ENCODE measurements at regions not wholly inside any gene's neighbourhood (a gene's known extent, or its start where the extent isn't known, plus 50 kb on each side); places are given as distances from the start of the nearest gene placed in this dataset.
A peak's percentile ranks its signal among the peaks of the same experiment; 100 is the strongest.

GRCh38 chr3:28824316-28824715 lies 456.6 kb upstream of the RBMS3 start:
- CTCF ChIA-PET, result no interaction called here
- DNase-seq, result no peak
- no peak overlapping the region for H3K4me3 Mint-ChIP-seq
- no peak overlapping the region for H3K27ac Mint-ChIP-seq
- no peaks in the 10 kb centered on the region for H3K27me3 Mint-ChIP-seq
- POLR2A ChIA-PET, result no interaction called here
- no peaks in the 10 kb centered on the region for H3K4me1 Mint-ChIP-seq
- H3K36me3 Mint-ChIP-seq (ENCODE audit: low read depth), result no peaks in the 10 kb centered on the region
- peaks cover 2% of the 10 kb centered on the region for H3K9me3 Mint-ChIP-seq

GRCh38 chr3:28826840-28827239 lies 454.0 kb upstream of the RBMS3 start:
- Mint-ChIP-seq H3K4me1 (no peaks in the 10 kb centered on the region), H3K9me3 (no peaks in the 10 kb centered on the region), H3K27me3 (no peaks in the 10 kb centered on the region), H3K36me3 (ENCODE audit: low read depth) (no peaks in the 10 kb centered on the region), H3K27ac (no peak overlapping the region), H3K4me3 (no peak overlapping the region)
- no peak for DNase-seq
- CTCF ChIA-PET, result no interaction called here
- POLR2A ChIA-PET, result no interaction called here

GRCh38 chr3:28835249-28835648 lies 445.6 kb upstream of the RBMS3 start:
- no peak overlapping the region for H3K4me3 Mint-ChIP-seq
- H3K9me3 Mint-ChIP-seq, result no peaks in the 10 kb centered on the region
- DNase-seq, result no peak
- no peak overlapping the region for H3K27ac Mint-ChIP-seq
- peaks cover 3% of the 10 kb centered on the region for H3K27me3 Mint-ChIP-seq
- CTCF ChIA-PET, result no interaction called here
- H3K4me1 Mint-ChIP-seq, result peaks cover 5% of the 10 kb centered on the region
- POLR2A ChIA-PET, result no interaction called here
- no peaks in the 10 kb centered on the region for H3K36me3 Mint-ChIP-seq (ENCODE audit: low read depth)

GRCh38 chr3:28835751-28836150 lies 445.1 kb upstream of the RBMS3 start:
- ChIA-PET POLR2A (no interaction called here), CTCF (no interaction called here)
- DNase-seq, result no peak
- Mint-ChIP-seq H3K27ac (no peak overlapping the region), H3K4me1 (peaks cover 10% of the 10 kb centered on the region), H3K4me3 (no peak overlapping the region), H3K27me3 (peaks cover 3% of the 10 kb centered on the region), H3K9me3 (no peaks in the 10 kb centered on the region), H3K36me3 (ENCODE audit: low read depth) (no peaks in the 10 kb centered on the region)

GRCh38 chr3:28836199-28836598 lies 444.7 kb upstream of the RBMS3 start:
- Mint-ChIP-seq H3K27me3 (peaks cover 3% of the 10 kb centered on the region), H3K9me3 (no peaks in the 10 kb centered on the region), H3K4me3 (no peak overlapping the region), H3K27ac (no peak overlapping the region), H3K4me1 (peaks cover 15% of the 10 kb centered on the region), H3K36me3 (ENCODE audit: low read depth) (no peaks in the 10 kb centered on the region)
- DNase-seq, result no peak
- POLR2A ChIA-PET, result no interaction called here
- CTCF ChIA-PET, result no interaction called here

GRCh38 chr3:28840976-28841376 lies 439.9 kb upstream of the RBMS3 start:
- Mint-ChIP-seq H3K27ac (peak overlapping the region; percentile 65), H3K9me3 (peaks cover 3% of the 10 kb centered on the region), H3K27me3 (no peaks in the 10 kb centered on the region), H3K36me3 (ENCODE audit: low read depth) (no peaks in the 10 kb centered on the region), H3K4me3 (no peak overlapping the region), H3K4me1 (peaks cover 29% of the 10 kb centered on the region)
- ChIA-PET POLR2A (interaction anchor here (1.1 kb wide), 1 partner anchor 173 kb away, joined by 3 read pairs; no protein-coding TSS in a partner anchor), CTCF (no interaction called here)
- DNase-seq, result peak; percentile 34

- H3K27ac Mint-ChIP-seq, result peak overlapping the region; percentile 65
Measured at GRCh38 chr3:28841441-28841840, 439.4 kb upstream of the RBMS3 start.

GRCh38 chr3:28844298-28845005 lies 436.4 kb upstream of the RBMS3 start:
- no peak overlapping the region for H3K4me3 Mint-ChIP-seq
- no peak for DNase-seq
- no peaks in the 10 kb centered on the region for H3K27me3 Mint-ChIP-seq
- H3K4me1 Mint-ChIP-seq, result peaks cover 23% of the 10 kb centered on the region
- H3K36me3 Mint-ChIP-seq (ENCODE audit: low read depth), result no peaks in the 10 kb centered on the region
- ChIA-PET POLR2A (no interaction called here), CTCF (no interaction called here)
- H3K9me3 Mint-ChIP-seq, result peaks cover 3% of the 10 kb centered on the region
- no peak overlapping the region for H3K27ac Mint-ChIP-seq

More at GRCh38 chr3:28841441-28841840, 439.4 kb upstream of the RBMS3 start:
- ChIA-PET CTCF (no interaction called here), POLR2A (no interaction called here)
- Mint-ChIP-seq H3K27me3 (no peaks in the 10 kb centered on the region), H3K4me3 (no peak overlapping the region), H3K4me1 (peaks cover 26% of the 10 kb centered on the region), H3K9me3 (peaks cover 3% of the 10 kb centered on the region), H3K36me3 (ENCODE audit: low read depth) (no peaks in the 10 kb centered on the region)
- no peak for DNase-seq

- Mint-ChIP-seq H3K4me1 (peaks cover 23% of the 10 kb centered on the region), H3K36me3 (ENCODE audit: low read depth) (no peaks in the 10 kb centered on the region), H3K27me3 (no peaks in the 10 kb centered on the region), H3K9me3 (peaks cover 3% of the 10 kb centered on the region), H3K27ac (no peak overlapping the region), H3K4me3 (no peak overlapping the region)
- POLR2A ChIA-PET, result no interaction called here
- CTCF ChIA-PET, result no interaction called here
- DNase-seq, result no peak
Measured at GRCh38 chr3:28845006-28845324, 435.9 kb upstream of the RBMS3 start.

GRCh38 chr3:28846971-28847478 lies 433.8 kb upstream of the RBMS3 start:
- peaks cover 3% of the 10 kb centered on the region for H3K9me3 Mint-ChIP-seq
- H3K27ac Mint-ChIP-seq, result no peak overlapping the region
- H3K4me1 Mint-ChIP-seq, result peaks cover 6% of the 10 kb centered on the region
- no peak overlapping the region for H3K4me3 Mint-ChIP-seq
- no peaks in the 10 kb centered on the region for H3K36me3 Mint-ChIP-seq (ENCODE audit: low read depth)
- DNase-seq, result no peak
- ChIA-PET CTCF (no interaction called here), POLR2A (no interaction called here)
- no peaks in the 10 kb centered on the region for H3K27me3 Mint-ChIP-seq

GRCh38 chr3:28847736-28848135 lies 433.1 kb upstream of the RBMS3 start:
- peaks cover 3% of the 10 kb centered on the region for H3K9me3 Mint-ChIP-seq
- H3K36me3 Mint-ChIP-seq (ENCODE audit: low read depth), result no peaks in the 10 kb centered on the region
- ChIA-PET POLR2A (no interaction called here), CTCF (no interaction called here)
- peaks cover 2% of the 10 kb centered on the region for H3K4me1 Mint-ChIP-seq
- H3K4me3 Mint-ChIP-seq, result no peak overlapping the region
- H3K27me3 Mint-ChIP-seq, result no peaks in the 10 kb centered on the region
- no peak for DNase-seq
- no peak overlapping the region for H3K27ac Mint-ChIP-seq

- Mint-ChIP-seq H3K27me3 (peaks cover 2% of the 10 kb centered on the region), H3K9me3 (no peaks in the 10 kb centered on the region), H3K4me3 (no peak overlapping the region), H3K27ac (no peak overlapping the region), H3K36me3 (ENCODE audit: low read depth) (no peaks in the 10 kb centered on the region), H3K4me1 (no peaks in the 10 kb centered on the region)
- no peak for DNase-seq
- CTCF ChIA-PET, result no interaction called here
- POLR2A ChIA-PET, result no interaction called here
Measured at GRCh38 chr3:28850186-28850585, 430.7 kb upstream of the RBMS3 start.

- no peaks in the 10 kb centered on the region for H3K36me3 Mint-ChIP-seq (ENCODE audit: low read depth)
- CTCF ChIA-PET, result no interaction called here
- no peaks in the 10 kb centered on the region for H3K9me3 Mint-ChIP-seq
- peaks cover 2% of the 10 kb centered on the region for H3K27me3 Mint-ChIP-seq
- DNase-seq, result no peak
- POLR2A ChIA-PET, result no interaction called here
- no peaks in the 10 kb centered on the region for H3K4me1 Mint-ChIP-seq
- no peak overlapping the region for H3K27ac Mint-ChIP-seq
- H3K4me3 Mint-ChIP-seq, result no peak overlapping the region
Measured at GRCh38 chr3:28853830-28854229, 427.0 kb upstream of the RBMS3 start.

- H3K4me1 Mint-ChIP-seq, result no peaks in the 10 kb centered on the region
- no peak overlapping the region for H3K4me3 Mint-ChIP-seq
- DNase-seq, result no peak
- peaks cover 2% of the 10 kb centered on the region for H3K27me3 Mint-ChIP-seq
- no peaks in the 10 kb centered on the region for H3K9me3 Mint-ChIP-seq
- ChIA-PET POLR2A (no interaction called here), CTCF (interaction anchor here (1.1 kb wide), 1 partner anchor 13 kb away, joined by 3 read pairs; no protein-coding TSS in a partner anchor)
- no peak overlapping the region for H3K27ac Mint-ChIP-seq
- H3K36me3 Mint-ChIP-seq (ENCODE audit: low read depth), result no peaks in the 10 kb centered on the region
Measured at GRCh38 chr3:28856796-28857195, 424.1 kb upstream of the RBMS3 start.
